Cardiac muscle cell (in vitro differentiated cells and primary cell): ENCODE measurements at regions not wholly inside any gene's neighbourhood (a gene's known extent, or its start where the extent isn't known, plus 50 kb on each side); places are given as distances from the start of the nearest gene placed in this dataset.

Experiments used
- DNase-seq, 2 donors: peaks; one replicate each; pipeline versions ENCODE4 v3.0.0 to v3.0.0-alpha.2; 2010 to 2017; ENCODE audit warnings: low read depth in 1 of 2, low spot score in 1 of 2
- H3K27ac ChIP-seq: fragments of 200-600 bp; sonication (generic); 2 replicates; pipeline ENCODE4 v1.5.1; 2016
- H3K27me3 ChIP-seq: fragments of 200-600 bp; sonication (generic); 2 replicates; pipeline ENCODE4 v1.6.0; 2016; ENCODE audit warnings: control low read depth
- H3K36me3 ChIP-seq: fragments of 200-600 bp; sonication (generic); 2 replicates; pipeline ENCODE4 v1.5.1; 2016; ENCODE audit warnings: control low read depth
- H3K4me1 ChIP-seq: fragments of 200-600 bp; sonication (generic); 2 replicates; pipeline ENCODE4 v1.8.1; 2017; ENCODE audit warnings: low read depth, mild to moderate bottlenecking, mixed run types
- H3K4me3 ChIP-seq: fragments of 200-600 bp; sonication (generic); 2 replicates; pipeline ENCODE4 v1.5.1; 2016; ENCODE audit warnings: mild to moderate bottlenecking
- H3K9me3 ChIP-seq: fragments of 200-600 bp; sonication (generic); 2 replicates; pipeline ENCODE4 v1.5.1; 2017; ENCODE audit warnings: low read depth, mild to moderate bottlenecking, control low read depth
- CTCF ChIP-seq: IDR thresholded peaks from 2 replicates; pipeline ENCODE4 v1.5.1; 2012; ENCODE audit warnings: low read depth, mild to moderate bottlenecking, low read length

- Histone ChIP-seq H3K27ac (peak overlapping the region; percentile 98), H3K4me3 (peak overlapping the region; percentile 7), H3K36me3 (peaks cover 5% of the 10 kb centered on the region), H3K27me3 (no peaks in the 10 kb centered on the region), H3K9me3 (no peaks in the 10 kb centered on the region), H3K4me1 (peaks cover 50% of the 10 kb centered on the region)
- no peak for TF ChIP-seq CTCF
- DNase-seq, result no peak
These were observed 136.4 kb upstream of the IL12A start for GRCh38 chr3:159852266-159852665.

GRCh38 chr3:159852821-159853505 is 135.7 kb upstream of the IL12A start:
- Histone ChIP-seq H3K27ac (peak overlapping the region; percentile 98), H3K36me3 (peaks cover 5% of the 10 kb centered on the region), H3K27me3 (no peaks in the 10 kb centered on the region), H3K9me3 (no peaks in the 10 kb centered on the region), H3K4me3 (peak overlapping the region; percentile 26), H3K4me1 (peaks cover 57% of the 10 kb centered on the region)
- TF ChIP-seq CTCF, result no peak
- peak; percentile 57 to 89 for DNase-seq

GRCh38 chr3:159853506-159853864 is 135.2 kb upstream of the IL12A start:
- DNase-seq, result no peak
- no peak for TF ChIP-seq CTCF
- peak overlapping the region; percentile 98 for H3K27ac ChIP-seq
- H3K36me3 ChIP-seq, result peaks cover 5% of the 10 kb centered on the region
- H3K4me3 ChIP-seq, result peak overlapping the region; percentile 26
- H3K9me3 ChIP-seq, result no peaks in the 10 kb centered on the region
- peaks cover 62% of the 10 kb centered on the region for H3K4me1 ChIP-seq
- H3K27me3 ChIP-seq, result no peaks in the 10 kb centered on the region

GRCh38 chr3:159854500-159855124 is 134.0 kb upstream of the IL12A start:
- Histone ChIP-seq H3K36me3 (peaks cover 5% of the 10 kb centered on the region), H3K9me3 (no peaks in the 10 kb centered on the region), H3K27me3 (no peaks in the 10 kb centered on the region), H3K4me1 (peaks cover 73% of the 10 kb centered on the region), H3K27ac (peak overlapping the region; percentile 98), H3K4me3 (peak overlapping the region; percentile 26)
- no peak for TF ChIP-seq CTCF
- DNase-seq, result peak; percentile 39 to 80

GRCh38 chr3:159855599-159856346 is 132.9 kb upstream of the IL12A start:
- TF ChIP-seq CTCF, result no peak
- Histone ChIP-seq H3K4me3 (peak overlapping the region; percentile 26), H3K36me3 (peaks cover 5% of the 10 kb centered on the region), H3K9me3 (no peaks in the 10 kb centered on the region), H3K27ac (peak overlapping the region; percentile 98), H3K27me3 (no peaks in the 10 kb centered on the region), H3K4me1 (peaks cover 75% of the 10 kb centered on the region)
- no peak for DNase-seq
